ENCODE measurements at regions not wholly inside any gene's neighbourhood (a gene's known extent, or its start where the extent isn't known, plus 50 kb on each side); places are given as distances from the start of the nearest gene placed in this dataset.

- TF ChIP-seq, protein P1, sequence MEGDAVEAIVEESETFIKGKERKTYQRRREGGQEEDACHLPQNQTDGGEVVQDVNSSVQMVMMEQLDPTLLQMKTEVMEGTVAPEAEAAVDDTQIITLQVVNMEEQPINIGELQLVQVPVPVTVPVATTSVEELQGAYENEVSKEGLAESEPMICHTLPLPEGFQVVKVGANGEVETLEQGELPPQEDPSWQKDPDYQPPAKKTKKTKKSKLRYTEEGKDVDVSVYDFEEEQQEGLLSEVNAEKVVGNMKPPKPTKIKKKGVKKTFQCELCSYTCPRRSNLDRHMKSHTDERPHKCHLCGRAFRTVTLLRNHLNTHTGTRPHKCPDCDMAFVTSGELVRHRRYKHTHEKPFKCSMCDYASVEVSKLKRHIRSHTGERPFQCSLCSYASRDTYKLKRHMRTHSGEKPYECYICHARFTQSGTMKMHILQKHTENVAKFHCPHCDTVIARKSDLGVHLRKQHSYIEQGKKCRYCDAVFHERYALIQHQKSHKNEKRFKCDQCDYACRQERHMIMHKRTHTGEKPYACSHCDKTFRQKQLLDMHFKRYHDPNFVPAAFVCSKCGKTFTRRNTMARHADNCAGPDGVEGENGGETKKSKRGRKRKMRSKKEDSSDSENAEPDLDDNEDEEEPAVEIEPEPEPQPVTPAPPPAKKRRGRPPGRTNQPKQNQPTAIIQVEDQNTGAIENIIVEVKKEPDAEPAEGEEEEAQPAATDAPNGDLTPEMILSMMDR (conservative IDR thresholded peaks at IDR 0.05; ENCODE audit: low read depth in 2 of 2), result no peak
- TF ChIP-seq POLR2AphosphoS5 (IDR thresholded peaks at IDR 0.05; ENCODE audit: low read depth) (no peak), EZH2 (IDR thresholded peaks at IDR 0.05; ENCODE audit: low read depth, unreplicated experiment) (no peak), EZH2phosphoT487 (IDR thresholded peaks at IDR 0.05; ENCODE audit: unreplicated experiment) (no peak), CREB1 (CRISPR knock-in tag; IDR thresholded peaks at IDR 0.05; ENCODE audit: low read depth) (no peak), JUNB (IDR thresholded peaks at IDR 0.05; ENCODE audit: unreplicated experiment) (no peak), NANOG (IDR thresholded peaks at IDR 0.05; ENCODE audit: borderline replicate concordance) (no peak)
- TF ChIP-seq, protein P2, sequence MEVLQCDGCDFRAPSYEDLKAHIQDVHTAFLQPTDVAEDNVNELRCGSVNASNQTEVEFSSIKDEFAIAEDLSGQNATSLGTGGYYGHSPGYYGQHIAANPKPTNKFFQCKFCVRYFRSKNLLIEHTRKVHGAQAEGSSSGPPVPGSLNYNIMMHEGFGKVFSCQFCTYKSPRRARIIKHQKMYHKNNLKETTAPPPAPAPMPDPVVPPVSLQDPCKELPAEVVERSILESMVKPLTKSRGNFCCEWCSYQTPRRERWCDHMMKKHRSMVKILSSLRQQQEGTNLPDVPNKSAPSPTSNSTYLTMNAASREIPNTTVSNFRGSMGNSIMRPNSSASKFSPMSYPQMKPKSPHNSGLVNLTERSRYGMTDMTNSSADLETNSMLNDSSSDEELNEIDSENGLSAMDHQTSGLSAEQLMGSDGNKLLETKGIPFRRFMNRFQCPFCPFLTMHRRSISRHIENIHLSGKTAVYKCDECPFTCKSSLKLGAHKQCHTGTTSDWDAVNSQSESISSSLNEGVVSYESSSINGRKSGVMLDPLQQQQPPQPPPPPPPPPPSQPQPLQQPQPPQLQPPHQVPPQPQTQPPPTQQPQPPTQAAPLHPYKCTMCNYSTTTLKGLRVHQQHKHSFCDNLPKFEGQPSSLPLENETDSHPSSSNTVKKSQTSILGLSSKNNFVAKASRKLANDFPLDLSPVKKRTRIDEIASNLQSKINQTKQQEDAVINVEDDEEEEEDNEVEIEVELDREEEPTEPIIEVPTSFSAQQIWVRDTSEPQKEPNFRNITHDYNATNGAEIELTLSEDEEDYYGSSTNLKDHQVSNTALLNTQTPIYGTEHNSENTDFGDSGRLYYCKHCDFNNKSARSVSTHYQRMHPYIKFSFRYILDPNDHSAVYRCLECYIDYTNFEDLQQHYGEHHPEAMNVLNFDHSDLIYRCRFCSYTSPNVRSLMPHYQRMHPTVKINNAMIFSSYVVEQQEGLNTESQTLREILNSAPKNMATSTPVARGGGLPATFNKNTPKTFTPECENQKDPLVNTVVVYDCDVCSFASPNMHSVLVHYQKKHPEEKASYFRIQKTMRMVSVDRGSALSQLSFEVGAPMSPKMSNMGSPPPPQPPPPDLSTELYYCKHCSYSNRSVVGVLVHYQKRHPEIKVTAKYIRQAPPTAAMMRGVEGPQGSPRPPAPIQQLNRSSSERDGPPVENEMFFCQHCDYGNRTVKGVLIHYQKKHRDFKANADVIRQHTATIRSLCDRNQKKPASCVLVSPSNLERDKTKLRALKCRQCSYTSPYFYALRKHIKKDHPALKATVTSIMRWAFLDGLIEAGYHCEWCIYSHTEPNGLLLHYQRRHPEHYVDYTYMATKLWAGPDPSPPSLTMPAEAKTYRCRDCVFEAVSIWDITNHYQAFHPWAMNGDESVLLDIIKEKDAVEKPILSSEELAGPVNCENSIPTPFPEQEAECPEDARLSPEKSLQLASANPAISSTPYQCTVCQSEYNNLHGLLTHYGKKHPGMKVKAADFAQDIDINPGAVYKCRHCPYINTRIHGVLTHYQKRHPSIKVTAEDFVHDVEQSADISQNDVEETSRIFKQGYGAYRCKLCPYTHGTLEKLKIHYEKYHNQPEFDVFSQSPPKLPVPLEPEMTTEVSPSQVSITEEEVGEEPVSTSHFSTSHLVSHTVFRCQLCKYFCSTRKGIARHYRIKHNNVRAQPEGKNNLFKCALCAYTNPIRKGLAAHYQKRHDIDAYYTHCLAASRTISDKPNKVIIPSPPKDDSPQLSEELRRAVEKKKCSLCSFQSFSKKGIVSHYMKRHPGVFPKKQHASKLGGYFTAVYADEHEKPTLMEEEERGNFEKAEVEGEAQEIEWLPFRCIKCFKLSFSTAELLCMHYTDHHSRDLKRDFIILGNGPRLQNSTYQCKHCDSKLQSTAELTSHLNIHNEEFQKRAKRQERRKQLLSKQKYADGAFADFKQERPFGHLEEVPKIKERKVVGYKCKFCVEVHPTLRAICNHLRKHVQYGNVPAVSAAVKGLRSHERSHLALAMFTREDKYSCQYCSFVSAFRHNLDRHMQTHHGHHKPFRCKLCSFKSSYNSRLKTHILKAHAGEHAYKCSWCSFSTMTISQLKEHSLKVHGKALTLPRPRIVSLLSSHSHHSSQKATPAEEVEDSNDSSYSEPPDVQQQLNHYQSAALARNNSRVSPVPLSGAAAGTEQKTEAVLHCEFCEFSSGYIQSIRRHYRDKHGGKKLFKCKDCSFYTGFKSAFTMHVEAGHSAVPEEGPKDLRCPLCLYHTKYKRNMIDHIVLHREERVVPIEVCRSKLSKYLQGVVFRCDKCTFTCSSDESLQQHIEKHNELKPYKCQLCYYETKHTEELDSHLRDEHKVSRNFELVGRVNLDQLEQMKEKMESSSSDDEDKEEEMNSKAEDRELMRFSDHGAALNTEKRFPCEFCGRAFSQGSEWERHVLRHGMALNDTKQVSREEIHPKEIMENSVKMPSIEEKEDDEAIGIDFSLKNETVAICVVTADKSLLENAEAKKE (CRISPR knock-in tag; IDR thresholded peaks at IDR 0.05), result no peak
- TF ChIP-seq, protein P3, sequence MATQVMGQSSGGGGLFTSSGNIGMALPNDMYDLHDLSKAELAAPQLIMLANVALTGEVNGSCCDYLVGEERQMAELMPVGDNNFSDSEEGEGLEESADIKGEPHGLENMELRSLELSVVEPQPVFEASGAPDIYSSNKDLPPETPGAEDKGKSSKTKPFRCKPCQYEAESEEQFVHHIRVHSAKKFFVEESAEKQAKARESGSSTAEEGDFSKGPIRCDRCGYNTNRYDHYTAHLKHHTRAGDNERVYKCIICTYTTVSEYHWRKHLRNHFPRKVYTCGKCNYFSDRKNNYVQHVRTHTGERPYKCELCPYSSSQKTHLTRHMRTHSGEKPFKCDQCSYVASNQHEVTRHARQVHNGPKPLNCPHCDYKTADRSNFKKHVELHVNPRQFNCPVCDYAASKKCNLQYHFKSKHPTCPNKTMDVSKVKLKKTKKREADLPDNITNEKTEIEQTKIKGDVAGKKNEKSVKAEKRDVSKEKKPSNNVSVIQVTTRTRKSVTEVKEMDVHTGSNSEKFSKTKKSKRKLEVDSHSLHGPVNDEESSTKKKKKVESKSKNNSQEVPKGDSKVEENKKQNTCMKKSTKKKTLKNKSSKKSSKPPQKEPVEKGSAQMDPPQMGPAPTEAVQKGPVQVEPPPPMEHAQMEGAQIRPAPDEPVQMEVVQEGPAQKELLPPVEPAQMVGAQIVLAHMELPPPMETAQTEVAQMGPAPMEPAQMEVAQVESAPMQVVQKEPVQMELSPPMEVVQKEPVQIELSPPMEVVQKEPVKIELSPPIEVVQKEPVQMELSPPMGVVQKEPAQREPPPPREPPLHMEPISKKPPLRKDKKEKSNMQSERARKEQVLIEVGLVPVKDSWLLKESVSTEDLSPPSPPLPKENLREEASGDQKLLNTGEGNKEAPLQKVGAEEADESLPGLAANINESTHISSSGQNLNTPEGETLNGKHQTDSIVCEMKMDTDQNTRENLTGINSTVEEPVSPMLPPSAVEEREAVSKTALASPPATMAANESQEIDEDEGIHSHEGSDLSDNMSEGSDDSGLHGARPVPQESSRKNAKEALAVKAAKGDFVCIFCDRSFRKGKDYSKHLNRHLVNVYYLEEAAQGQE (IDR thresholded peaks at IDR 0.05; ENCODE audit: unreplicated experiment), result no peak
Measured at GRCh38 chrX:139209342-139209741, 321.2 kb upstream of the F9 start.
